SK-N-SH (cell line): ENCODE measurements at regions not wholly inside any gene's neighbourhood (a gene's known extent, or its start where the extent isn't known, plus 50 kb on each side); places are given as distances from the start of the nearest gene placed in this dataset.

Experiments
- CTCF ChIA-PET: fragments of 300-600, 350-600 bp; formaldehyde crosslinking; extraction: SDS; loops from one replicate; lab custom pipeline; 2021; lab: Yijun Ruan, JAX
- POLR2A ChIA-PET: fragments of 350-600 bp; sonication (Branson Sonifier 250); formaldehyde crosslinking; extraction: SDS; loops from one replicate; lab custom pipeline; 2020; ENCODE audit warnings: antibody characterized with exemption, inconsistent platforms; lab: Yijun Ruan, JAX
- DNase-seq: peaks from one replicate; pipeline ENCODE4 v3.0.0; 2012
- H2AFZ ChIP-seq: fragments of 200-600 bp; sonication (generic); 2 replicates; pipeline ENCODE4 v1.8.1; 2016; ENCODE audit warnings: antibody characterized with exemption, mild to moderate bottlenecking, low read depth
- H3F3A ChIP-seq: fragments of 200-600 bp; sonication (generic); replicated peaks from 2 replicates; pipeline ENCODE3; 2016; ENCODE audit warnings: antibody characterized with exemption, mild to moderate bottlenecking; ENCODE audit not compliant: insufficient read depth
- H3K27ac ChIP-seq, 2 experiments: fragments of 200-500 bp in 1 of 2; fragments of 200-600 bp in 1 of 2; sonication (Bioruptor generic) in 1 of 2; sonication (generic), shearing (Covaris generic) in 1 of 2; 2 replicates each; pipeline versions ENCODE4 v1.5.1 to v1.6.1; 2014 to 2016; ENCODE audit warnings: low read depth in 2 of 2, inconsistent platforms in 1 of 2, low read length in 1 of 2, mild to moderate bottlenecking in 1 of 2, mixed read lengths in 1 of 2
- H3K27me3 ChIP-seq: fragments of 200-600 bp; sonication (generic), shearing (Covaris generic); 2 replicates; pipeline ENCODE4 v1.6.1; 2016; ENCODE audit warnings: mixed run types; ENCODE audit not compliant: insufficient read depth
- H3K36me3 ChIP-seq, 2 experiments: fragments of 200-500 bp in 1 of 2; fragments of 200-600 bp in 1 of 2; sonication (Bioruptor generic) in 1 of 2; sonication (generic) in 1 of 2; replicated peaks in 1 of 2; 2 replicates each; pipeline versions ENCODE3 to v1.5.1; 2014 to 2016; ENCODE audit warnings: low read length in 1 of 2, mild to moderate bottlenecking in 1 of 2; ENCODE audit not compliant: insufficient read depth in 2 of 2, control insufficient read depth in 1 of 2
- H3K4me1 ChIP-seq, 2 experiments: fragments of 200-500 bp in 1 of 2; fragments of 200-600 bp in 1 of 2; sonication (Bioruptor generic) in 1 of 2; sonication (generic), shearing (Covaris generic) in 1 of 2; 2 replicates each; pipeline versions ENCODE4 v1.5.1 to v1.6.1; 2014 to 2016; ENCODE audit warnings: low read depth in 1 of 2, low read length in 1 of 2, mixed run types in 1 of 2; ENCODE audit not compliant: insufficient read depth in 2 of 2, control insufficient read depth in 1 of 2
- H3K4me2 ChIP-seq: fragments of 200-600 bp; sonication (generic), shearing (Covaris generic); 2 replicates; pipeline ENCODE4 v1.6.1; 2017; ENCODE audit warnings: mixed run types
- H3K4me3 ChIP-seq, 2 experiments: fragments of 200-500 bp in 1 of 2; fragments of 200-600 bp in 1 of 2; sonication (Bioruptor generic) in 1 of 2; sonication (generic), shearing (Covaris generic) in 1 of 2; 2 replicates each; pipeline versions ENCODE4 v1.5.1 to v1.8.1; 2014 to 2016; ENCODE audit warnings: low read depth in 2 of 2, inconsistent platforms in 1 of 2, low read length in 1 of 2, mild to moderate bottlenecking in 1 of 2, mixed read lengths in 1 of 2, moderate library complexity in 1 of 2
- H3K79me2 ChIP-seq: fragments of 200-600 bp; sonication (generic); 2 replicates; pipeline ENCODE4 v1.8.1; 2017; ENCODE audit warnings: mild to moderate bottlenecking; ENCODE audit not compliant: insufficient read depth
- H3K9ac ChIP-seq: fragments of 200-600 bp; sonication (generic); 2 replicates; pipeline ENCODE4 v1.6.1; 2017; ENCODE audit warnings: mixed run types
- H3K9me2 ChIP-seq: fragments of 200-600 bp; sonication (generic); 2 replicates; pipeline ENCODE4 v1.6.1; 2017; ENCODE audit warnings: mixed run types
- H3K9me3 ChIP-seq: fragments of 200-600 bp; sonication (generic); 2 replicates; pipeline ENCODE4 v1.6.1; 2017; ENCODE audit warnings: mixed run types, mild to moderate bottlenecking, moderate library complexity
- H4K20me1 ChIP-seq: fragments of 200-600 bp; sonication (generic); 2 replicates; pipeline ENCODE4 v1.6.1; 2017; ENCODE audit warnings: mild to moderate bottlenecking, mixed run types; ENCODE audit not compliant: insufficient read depth
- ELF1 ChIP-seq: IDR thresholded peaks from 2 replicates; pipeline ENCODE4 v1.4.0; 2012
- EZH2phosphoT487 ChIP-seq: fragments of 200-600 bp; sonication (generic); IDR thresholded peaks from 2 replicates; pipeline ENCODE4 v1.6.1; 2017; ENCODE audit warnings: low read depth, mixed run types, mild to moderate bottlenecking, antibody characterized with exemption, moderate library complexity, borderline replicate concordance
- GATA2 ChIP-seq: sonication (generic); formaldehyde crosslinking; IDR thresholded peaks from 2 replicates; pipeline ENCODE4 v1.5.0; 2020; ENCODE audit warnings: mild to moderate bottlenecking, missing genetic modification reagents
- IRF3 ChIP-seq: fragments of 150-350 bp; IDR thresholded peaks from 2 replicates; pipeline ENCODE4 v1.6.1; 2016; ENCODE audit warnings: mild to moderate bottlenecking, low read depth, low read length
- JUND ChIP-seq: IDR thresholded peaks from 2 replicates; pipeline ENCODE4 v1.4.0; 2012
- MEF2A ChIP-seq: IDR thresholded peaks from 2 replicates; pipeline ENCODE4 v1.4.0; 2012; ENCODE audit warnings: low read depth, borderline replicate concordance
- MXI1 ChIP-seq: IDR thresholded peaks from 2 replicates; pipeline ENCODE4 v1.6.1; 2012; ENCODE audit warnings: mild to moderate bottlenecking, low read depth, low read length, improper control_type of control experiment
- NFIC ChIP-seq: IDR thresholded peaks from 2 replicates; pipeline ENCODE4 v1.4.0; 2012; ENCODE audit warnings: borderline replicate concordance
- NRF1 ChIP-seq: IDR thresholded peaks from 2 replicates; pipeline ENCODE4 v1.6.1; 2012; ENCODE audit warnings: low read depth, mild to moderate bottlenecking, low read length
- POLR2AphosphoS5 ChIP-seq: IDR thresholded peaks from 2 replicates; pipeline ENCODE4 v1.6.1; 2012; ENCODE audit warnings: low read depth, low read length
- REST ChIP-seq: IDR thresholded peaks from 2 replicates; pipeline ENCODE4 v1.6.1; 2012; ENCODE audit warnings: mild to moderate bottlenecking, low read depth, low read length, moderate library complexity
- SIN3A ChIP-seq: IDR thresholded peaks from 2 replicates; pipeline ENCODE4 v1.6.1; 2012; ENCODE audit warnings: low read depth, mild to moderate bottlenecking, low read length, moderate library complexity, borderline replicate concordance
- SMC3 ChIP-seq: IDR thresholded peaks from 2 replicates; pipeline ENCODE4 v1.6.1; 2012; ENCODE audit warnings: low read depth, low read length, improper control_type of control experiment
- TCF12 ChIP-seq: IDR thresholded peaks from 2 replicates; pipeline ENCODE4 v1.4.0; 2012
- USF1 ChIP-seq: IDR thresholded peaks from 2 replicates; pipeline ENCODE4 v1.4.0; 2012; ENCODE audit warnings: low read depth, borderline replicate concordance
- USF2 ChIP-seq: fragments of 150-350 bp; IDR thresholded peaks from 2 replicates; pipeline ENCODE4 v1.6.1; 2017; ENCODE audit warnings: antibody characterized with exemption, low read length, low read depth, borderline replicate concordance
- WGBS: methylation state at CpG from one replicate; pipeline ENCODE4 v1.1.6; 2017; ENCODE audit warnings: low lambda C conversion rate; 5-methylcytosine and 5-hydroxymethylcytosine counted together

GRCh38 chr1:239784896-239785295 lies 306.8 kb upstream of the FMN2 start:
- H3K27me3 ChIP-seq = no peaks in the 10 kb centered on the region; the same call in 1 of the 2 replicates
- CTCF ChIA-PET = interaction anchor here (1.0 kb wide), 1 partner anchor 13 kb away, joined by 3 read pairs; no protein-coding TSS in a partner anchor

GRCh38 chr1:239785576-239785975 lies 306.1 kb upstream of the FMN2 start:
- no peak overlapping the region for H3K9ac ChIP-seq
- H3K4me2 ChIP-seq = no peak overlapping the region
- no peaks in the 10 kb centered on the region for H3K9me3 ChIP-seq
- H3K4me1 ChIP-seq = peaks cover 0 to 14% of the 10 kb centered on the region in 2 experiments; a peak in 2 of 4 replicates
- H3K9me2 ChIP-seq = no peaks in the 10 kb centered on the region
- peaks cover 0 to 7% of the 10 kb centered on the region in 2 experiments for H3K36me3 ChIP-seq
- CTCF ChIA-PET = interaction anchor here (1.0 to 1.3 kb wide), 3 partner anchors 14 to 399 kb away, joined by 3 read pairs; partner anchors contain the start of gene CHRM3
- H4K20me1 ChIP-seq = no peaks in the 10 kb centered on the region
- no peaks in the 10 kb centered on the region for H3K79me2 ChIP-seq
- H3K27me3 ChIP-seq = no peaks in the 10 kb centered on the region; the same call in 1 of the 2 replicates
- DNase-seq = no peak
- no peaks in the 10 kb centered on the region for H3F3A ChIP-seq
- H3K27ac ChIP-seq = peak overlapping the region in 1 of 2 experiments; percentile 50; a peak in 2 of 4 replicates
- H3K4me3 ChIP-seq = no peak overlapping the region
- WGBS = 27% methylated on average over 1 of the region's 1 CpG
- POLR2A ChIA-PET = no interaction called here
- no peak overlapping the region for H2AFZ ChIP-seq
- TF ChIP-seq MXI1 (no peak), JUND (no peak), EZH2phosphoT487 (no peak), IRF3 (no peak), MEF2A (no peak), NRF1 (no peak), USF2 (no peak), ELF1 (no peak), SIN3A (no peak), USF1 (no peak), NFIC (no peak), POLR2AphosphoS5 (no peak)

More at GRCh38 chr1:239784896-239785295, 306.8 kb upstream of the FMN2 start:
- H3K4me2 ChIP-seq = no peak overlapping the region
- no peak for TF ChIP-seq SMC3
- TF ChIP-seq GATA2 (CRISPR knock-in tag) = peak; percentile 36; the same call in 1 of the 2 replicates
- no peak for TF ChIP-seq REST
- no peak for TF ChIP-seq TCF12
- TF ChIP-seq, all 33 proteins: peak for 1
- POLR2A ChIA-PET = no interaction called here
- no peak overlapping the region for H2AFZ ChIP-seq
- DNase-seq = no peak
- 62% methylated on average over 3 of the region's 3 CpGs for WGBS
- no peak overlapping the region for H3K4me3 ChIP-seq
- peaks cover 0 to 7% of the 10 kb centered on the region in 2 experiments for H3K36me3 ChIP-seq
- H3K4me1 ChIP-seq = peaks cover 0 to 14% of the 10 kb centered on the region in 2 experiments; a peak in 2 of 4 replicates
- no peaks in the 10 kb centered on the region for H4K20me1 ChIP-seq
- H3F3A ChIP-seq = no peaks in the 10 kb centered on the region
- H3K9ac ChIP-seq = no peak overlapping the region
- no peaks in the 10 kb centered on the region for H3K79me2 ChIP-seq
- H3K9me3 ChIP-seq = no peaks in the 10 kb centered on the region
- H3K27ac ChIP-seq = peak overlapping the region in 1 of 2 experiments; percentile 17; a peak in 2 of 4 replicates
- H3K9me2 ChIP-seq = no peaks in the 10 kb centered on the region
